ENCODE measurements at regions not wholly inside any gene's neighbourhood (a gene's known extent, or its start where the extent isn't known, plus 50 kb on each side); places are given as distances from the start of the nearest gene placed in this dataset.

DNA sequence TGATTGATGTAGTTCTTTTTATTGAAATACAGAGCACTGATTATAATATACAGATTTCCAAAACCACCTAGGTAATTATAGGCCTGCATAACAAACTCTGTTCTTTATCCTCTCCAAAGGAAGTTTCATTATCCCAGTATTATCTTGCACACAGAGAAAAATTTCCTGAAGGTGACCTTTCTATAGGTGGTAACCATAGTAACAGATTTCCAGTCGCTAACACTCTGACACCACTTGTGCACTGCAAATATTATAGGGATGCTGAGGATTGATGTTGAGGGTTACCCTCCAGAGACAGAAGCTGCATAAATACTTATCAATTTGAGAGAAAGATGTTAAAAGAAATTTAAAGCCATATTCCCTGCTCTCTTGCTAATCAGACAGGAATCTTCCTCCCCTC lies 274.5 kb upstream of the NRSN1 start:
- TF ChIP-seq CTCF (IDR thresholded peaks at IDR 0.05) (no peak), POLR2A (IDR thresholded peaks at IDR 0.05) (no peak)
